ENCODE measurements at regions not wholly inside any gene's neighbourhood (a gene's known extent, or its start where the extent isn't known, plus 50 kb on each side); places are given as distances from the start of the nearest gene placed in this dataset.

DNA sequence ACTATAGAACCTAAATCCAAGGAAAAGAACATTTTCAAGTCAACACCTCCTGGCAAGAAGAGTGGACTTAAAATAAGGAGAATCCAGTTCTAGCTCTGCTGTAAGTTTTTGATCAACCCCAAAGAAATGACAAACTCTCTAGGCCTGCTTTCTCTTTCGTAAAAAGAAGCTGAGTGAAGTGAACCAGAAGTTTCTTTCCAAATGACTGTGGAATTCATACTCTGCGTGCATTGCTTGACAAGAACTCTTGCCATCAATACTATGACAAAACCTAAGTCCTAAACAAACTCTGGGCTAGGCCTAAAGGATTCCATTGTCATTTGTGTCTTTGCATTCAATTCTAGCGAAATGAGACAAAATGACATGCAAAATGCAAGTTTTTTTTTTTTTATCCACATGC is 187.5 kb upstream of the SOX9 start:
- TF ChIP-seq CTCF (IDR thresholded peaks at IDR 0.05): no peak
- no peak for TF ChIP-seq POLR2A (IDR thresholded peaks at IDR 0.05)

All from Peyer's patch (tissue), 4 donors.